HepG2 (cell line): ENCODE measurements at regions not wholly inside any gene's neighbourhood (a gene's known extent, or its start where the extent isn't known, plus 50 kb on each side); places are given as distances from the start of the nearest gene placed in this dataset.

ENCODE experiments used
- ATAC-seq: fragments of 200-7000 bp; cut with Tn5 transposase; 3 replicates; pipeline ENCODE4 v1.9.1; 2020; ENCODE audit warnings: mild to moderate bottlenecking, moderate library complexity
- BruUV-seq: library from RNA; stranded (reverse); fragments of 400-500 nt; replicated peaks from 2 replicates; lab custom pipeline; 2021; lab: Mats Ljungman, UMichigan
- CTCF ChIA-PET: fragments of 300-600 bp; formaldehyde crosslinking; extraction: SDS; loops from one replicate; lab custom pipeline; 2021; ENCODE audit warnings: low total read pairs, inconsistent platforms, low intra/inter-chr PET ratio; lab: Yijun Ruan, JAX
- POLR2A ChIA-PET: fragments of 350-600 bp; sonication (Branson Sonifier 250); formaldehyde crosslinking; loops from one replicate; lab custom pipeline; 2020; ENCODE audit warnings: antibody characterized with exemption, inconsistent platforms; lab: Yijun Ruan, JAX
- DNase-seq: peaks from one replicate; pipeline ENCODE4 v3.0.0-alpha.2; 2015; ENCODE audit warnings: low spot score
- FAIRE-seq: peaks from 3 replicates; lab custom pipeline; 2011; peaks lifted over from hg19 to GRCh38; lab: Jason Lieb, UNC
- H2AFZ ChIP-seq: one replicate; pipeline ENCODE4 v1.6.1; 2011; ENCODE audit warnings: low read length, inconsistent platforms
- H3K27ac ChIP-seq: fragments of 300-600 bp; 3 replicates; pipeline ENCODE4 v1.8.0; 2011; ENCODE audit warnings: mixed run types, mild to moderate bottlenecking, mixed read lengths, low read length, inconsistent platforms; ENCODE audit not compliant: insufficient read depth; ENCODE audit errors: extremely low read length
- H3K27me3 ChIP-seq, 2 experiments: fragments of 200-600 bp in 1 of 2; 2 replicates in 1 of 2; 3 replicates in 1 of 2; pipeline versions ENCODE4 v1.6.0 to v1.8.0; 2011; ENCODE audit warnings: low read length in 2 of 2, mild to moderate bottlenecking in 2 of 2, moderate library complexity in 2 of 2, inconsistent platforms in 1 of 2; ENCODE audit not compliant: insufficient read depth in 2 of 2, control insufficient read depth in 1 of 2
- H3K36me3 ChIP-seq, 2 experiments: fragments of 200-600 bp in 1 of 2; replicated peaks in 1 of 2; 2 replicates in 1 of 2; 3 replicates in 1 of 2; pipeline versions ENCODE4 v1.5.1 to v1.8.0; 2011; ENCODE audit warnings: low read length in 2 of 2, inconsistent platforms in 1 of 2; ENCODE audit not compliant: insufficient read depth in 2 of 2, control insufficient read depth in 1 of 2
- H3K4me1 ChIP-seq: 2 replicates; pipeline ENCODE4 v1.5.1; 2012; ENCODE audit warnings: low read length, inconsistent platforms; ENCODE audit not compliant: insufficient read depth
- H3K4me2 ChIP-seq: 2 replicates; pipeline ENCODE4 v1.6.0; 2011; ENCODE audit warnings: low read depth, low read length, inconsistent platforms
- H3K4me3 ChIP-seq, 3 experiments: fragments of 200-600 bp in 1 of 3; sonication (generic), shearing (Covaris generic) in 1 of 3; replicated peaks in 1 of 3; 2 replicates each; pipeline ENCODE4 v1.5.1; 2011 to 2016; ENCODE audit warnings: low read length in 3 of 3, inconsistent platforms in 2 of 3, low read depth in 2 of 3, mild to moderate bottlenecking in 2 of 3, control low read depth in 1 of 3, mixed read lengths in 1 of 3; ENCODE audit not compliant: insufficient read depth in 1 of 3
- H3K79me2 ChIP-seq: one replicate; pipeline ENCODE4 v1.6.1; 2011; ENCODE audit warnings: low read length, inconsistent platforms; ENCODE audit not compliant: insufficient read depth
- H3K9ac ChIP-seq: 2 replicates; pipeline ENCODE4 v1.6.0; 2011; ENCODE audit warnings: mild to moderate bottlenecking, low read depth, low read length, inconsistent platforms; ENCODE audit not compliant: insufficient read depth
- H3K9me3 ChIP-seq: 2 replicates; pipeline ENCODE4 v1.5.1; 2012; ENCODE audit warnings: mild to moderate bottlenecking, low read length
- H4K20me1 ChIP-seq: 2 replicates; pipeline ENCODE4 v1.6.0; 2011; ENCODE audit warnings: inconsistent platforms, mild to moderate bottlenecking, low read length, moderate library complexity; ENCODE audit not compliant: insufficient read depth
- FOXA1 ChIP-seq, 2 experiments: fragments of 450-650 bp in 1 of 2; sonication (generic) in 1 of 2; formaldehyde crosslinking in 1 of 2; IDR thresholded peaks; 2 replicates each; pipeline versions ENCODE4 v1.4.0 to v1.6.1; 2016 to 2020; ENCODE audit warnings: missing genetic modification reagents in 1 of 2
- MIER2 ChIP-seq: IDR thresholded peaks from 2 replicates; pipeline ENCODE4 v1.6.1; 2016; ENCODE audit warnings: missing biosample characterization, missing genetic modification reagents
- RARA ChIP-seq: IDR thresholded peaks from 2 replicates; pipeline ENCODE4 v1.6.1; 2016; ENCODE audit warnings: missing genetic modification reagents, missing compliant biosample characterization
- RFX1 ChIP-seq: fragments of 450-650 bp; IDR thresholded peaks from 2 replicates; pipeline ENCODE4 v1.6.1; 2017
- ZNF331 ChIP-seq: sonication (generic); formaldehyde crosslinking; IDR thresholded peaks from 2 replicates; pipeline ENCODE4 v1.4.0; 2020; ENCODE audit warnings: missing genetic modification reagents
- ZNF670 ChIP-seq: sonication (generic); formaldehyde crosslinking; IDR thresholded peaks from 2 replicates; pipeline ENCODE4 v1.8.0; 2022; ENCODE audit warnings: mild to moderate bottlenecking, missing genetic modification reagents, borderline replicate concordance
- WGBS: methylation state at CpG from one replicate; pipeline ENCODE4 v1.1.6; 2017; ENCODE audit warnings: low lambda C conversion rate; 5-methylcytosine and 5-hydroxymethylcytosine counted together
- in situ Hi-C: cut with HindIII; loops from 2 replicates; pipeline ENCODE4 v1.10.0; 2017; ENCODE audit warnings: low pct_unique_long_range_greater_than_20kb; ENCODE audit not compliant: extremely low pct_ligation_motif_present
- intact Hi-C: fragments of 100-400 bp; cut with micrococcal nuclease; formaldehyde crosslinking; loops from one replicate; pipeline ENCODE4 v1.10.0; 2022; ENCODE audit not compliant: unreplicated experiment
- TF ChIP-seq, protein P1 (sequence below): sonication (generic); formaldehyde crosslinking; IDR thresholded peaks from 2 replicates; pipeline ENCODE4 v1.5.1; 2020; ENCODE audit warnings: mild to moderate bottlenecking, moderate library complexity, missing genetic modification reagents
- TF ChIP-seq, protein P2 (sequence below): sonication (generic); formaldehyde crosslinking; IDR thresholded peaks from 2 replicates; pipeline ENCODE4 v1.8.0; 2022; ENCODE audit warnings: mild to moderate bottlenecking, missing genetic modification reagents; ENCODE audit not compliant: insufficient replicate concordance

DNA sequence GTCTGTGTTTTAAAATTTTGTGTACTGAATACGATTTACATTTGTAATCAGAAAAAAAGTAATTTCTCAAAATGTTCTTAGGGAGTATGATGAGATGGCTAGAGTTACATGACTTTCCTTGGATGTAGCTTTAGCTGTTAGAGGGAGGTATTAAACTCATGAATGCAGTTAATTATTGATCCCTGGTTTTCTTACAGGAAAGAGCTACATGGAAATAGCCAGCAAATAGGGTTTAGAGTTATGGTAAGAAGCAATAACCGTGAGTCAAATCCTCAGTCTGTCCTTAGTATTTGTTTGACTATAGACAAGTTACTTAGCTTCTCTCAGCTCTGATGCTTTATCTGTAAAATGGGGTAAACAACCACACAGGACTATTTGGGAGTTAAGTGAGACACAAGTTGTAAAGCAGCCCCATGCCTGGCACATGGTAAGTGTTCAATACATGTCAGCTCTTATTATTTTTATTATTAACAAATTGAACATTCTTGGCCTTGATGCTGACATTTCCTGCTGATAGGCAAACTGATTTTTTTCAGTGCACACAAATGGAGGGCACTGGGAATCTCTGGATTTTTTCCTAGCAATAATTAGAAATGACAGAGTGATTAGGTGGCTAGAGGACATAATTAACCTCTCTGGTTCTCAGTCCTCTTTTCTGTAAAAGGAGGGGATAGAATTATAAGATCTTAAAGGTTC is 204.5 kb upstream of the PHYHIPL start (continued):
- TF ChIP-seq, protein P1, sequence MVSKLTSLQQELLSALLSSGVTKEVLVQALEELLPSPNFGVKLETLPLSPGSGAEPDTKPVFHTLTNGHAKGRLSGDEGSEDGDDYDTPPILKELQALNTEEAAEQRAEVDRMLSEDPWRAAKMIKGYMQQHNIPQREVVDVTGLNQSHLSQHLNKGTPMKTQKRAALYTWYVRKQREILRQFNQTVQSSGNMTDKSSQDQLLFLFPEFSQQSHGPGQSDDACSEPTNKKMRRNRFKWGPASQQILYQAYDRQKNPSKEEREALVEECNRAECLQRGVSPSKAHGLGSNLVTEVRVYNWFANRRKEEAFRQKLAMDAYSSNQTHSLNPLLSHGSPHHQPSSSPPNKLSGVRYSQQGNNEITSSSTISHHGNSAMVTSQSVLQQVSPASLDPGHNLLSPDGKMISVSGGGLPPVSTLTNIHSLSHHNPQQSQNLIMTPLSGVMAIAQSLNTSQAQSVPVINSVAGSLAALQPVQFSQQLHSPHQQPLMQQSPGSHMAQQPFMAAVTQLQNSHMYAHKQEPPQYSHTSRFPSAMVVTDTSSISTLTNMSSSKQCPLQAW (CRISPR knock-in tag), result no peak
- TF ChIP-seq ZNF670 (CRISPR knock-in tag) (no peak), FOXA1 (IDR thresholded peaks at IDR 0.05) (no peak), FOXA1 (CRISPR knock-in tag; IDR thresholded peaks at IDR 0.05) (no peak), RARA (CRISPR knock-in tag) (no peak), ZNF331 (CRISPR knock-in tag) (no peak)
- TF ChIP-seq, protein P2, sequence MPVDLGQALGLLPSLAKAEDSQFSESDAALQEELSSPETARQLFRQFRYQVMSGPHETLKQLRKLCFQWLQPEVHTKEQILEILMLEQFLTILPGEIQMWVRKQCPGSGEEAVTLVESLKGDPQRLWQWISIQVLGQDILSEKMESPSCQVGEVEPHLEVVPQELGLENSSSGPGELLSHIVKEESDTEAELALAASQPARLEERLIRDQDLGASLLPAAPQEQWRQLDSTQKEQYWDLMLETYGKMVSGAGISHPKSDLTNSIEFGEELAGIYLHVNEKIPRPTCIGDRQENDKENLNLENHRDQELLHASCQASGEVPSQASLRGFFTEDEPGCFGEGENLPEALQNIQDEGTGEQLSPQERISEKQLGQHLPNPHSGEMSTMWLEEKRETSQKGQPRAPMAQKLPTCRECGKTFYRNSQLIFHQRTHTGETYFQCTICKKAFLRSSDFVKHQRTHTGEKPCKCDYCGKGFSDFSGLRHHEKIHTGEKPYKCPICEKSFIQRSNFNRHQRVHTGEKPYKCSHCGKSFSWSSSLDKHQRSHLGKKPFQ, result no peak
- TF ChIP-seq, all 625 proteins: peak for 0

- no TSS peak for BruUV-seq
- H3K27ac ChIP-seq, result no peak overlapping the region
- H3K9ac ChIP-seq, result no peak overlapping the region
- H3K79me2 ChIP-seq, result peaks cover 5% of the 10 kb centered on the region
- ChIA-PET POLR2A (no interaction called here), CTCF (no interaction called here)
- intact Hi-C loops, result no loop called here
- H4K20me1 ChIP-seq, result no peaks in the 10 kb centered on the region
- H3K4me3 ChIP-seq, result no peak overlapping the region
- H3K9me3 ChIP-seq, result no peaks in the 10 kb centered on the region
- no peaks in the 10 kb centered on the region for H3K36me3 ChIP-seq
- peak; percentile 42; the same call in 1 of the 2 replicates for TF ChIP-seq RFX1
- TF ChIP-seq MIER2, result no peak
- FAIRE-seq, result no peak
- in situ Hi-C loops, result no loop called here
- H2AFZ ChIP-seq, result no peak overlapping the region
- 98% methylated on average over 2 of the region's 2 CpGs for WGBS
- peaks cover 44% of the 10 kb centered on the region for H3K4me1 ChIP-seq
- H3K4me2 ChIP-seq, result no peak overlapping the region
- ATAC-seq, result no peak
- DNase-seq, result no peak
- no peaks in the 10 kb centered on the region for H3K27me3 ChIP-seq
Measured at GRCh38 chr10:58972576-58973234, 203.7 kb upstream of the PHYHIPL start.
